Right lung (tissue), 2 donors: ENCODE measurements at regions not wholly inside any gene's neighbourhood (a gene's known extent, or its start where the extent isn't known, plus 50 kb on each side); places are given as distances from the start of the nearest gene placed in this dataset.
A peak's percentile ranks its signal among the peaks of the same experiment; 100 is the strongest.
"Not testable (repeated sequence)": the region's sequence is repeated elsewhere in the genome, so short reads cannot be mapped to it uniquely, and the experiment has no call there.

ENCODE experiments used
- DNase-seq, 2 donors: peaks; one replicate each; pipeline ENCODE4 v3.0.0-alpha.2; 2013

GRCh38 chr11:103730131-103730940 lies 306.1 kb upstream of the DDI1 start:
- no peak for DNase-seq

GRCh38 chr11:103731670-103732069 lies 304.8 kb upstream of the DDI1 start:
- DNase-seq, result no peak

- no peak for DNase-seq
Observed at GRCh38 chr11:103733889-103734288, 302.6 kb upstream of the DDI1 start.

- no peak for DNase-seq
Observed at GRCh38 chr11:103735497-103736032, 300.9 kb upstream of the DDI1 start.

GRCh38 chr11:103736315-103737036 lies 300.0 kb upstream of the DDI1 start:
- no peak for DNase-seq

- no peak for DNase-seq
Observed at GRCh38 chr11:103737037-103737622, 299.3 kb upstream of the DDI1 start.

- DNase-seq, result no peak
Observed at GRCh38 chr11:103737747-103738146, 298.7 kb upstream of the DDI1 start.

GRCh38 chr11:103739074-103739796 lies 297.2 kb upstream of the DDI1 start:
- not testable (repeated sequence) for DNase-seq

GRCh38 chr11:103744496-103745153 lies 291.8 kb upstream of the DDI1 start:
- no peak for DNase-seq

GRCh38 chr11:103749158-103749557 lies 287.3 kb upstream of the DDI1 start:
- no peak for DNase-seq

- no peak for DNase-seq
Observed at GRCh38 chr11:103768816-103769215, 267.6 kb upstream of the DDI1 start.

GRCh38 chr11:103773059-103773458 lies 263.4 kb upstream of the DDI1 start:
- DNase-seq, result no peak

GRCh38 chr11:103773537-103773936 lies 262.9 kb upstream of the DDI1 start:
- DNase-seq, result no peak

GRCh38 chr11:103779054-103779453 lies 257.4 kb upstream of the DDI1 start:
- no peak for DNase-seq

- DNase-seq, result peak; percentile 7 to 18
Observed at GRCh38 chr11:103789952-103790351, 246.5 kb upstream of the DDI1 start.

- DNase-seq, result no peak
Observed at GRCh38 chr11:103792981-103793468, 243.4 kb upstream of the DDI1 start.

- DNase-seq, result no peak
Observed at GRCh38 chr11:103794262-103794661, 242.2 kb upstream of the DDI1 start.

GRCh38 chr11:103798026-103798425 lies 238.4 kb upstream of the DDI1 start:
- DNase-seq, result no peak

- no peak for DNase-seq
Observed at GRCh38 chr11:103798446-103798845, 238.0 kb upstream of the DDI1 start.

GRCh38 chr11:103800406-103801114 lies 235.9 kb upstream of the DDI1 start:
- no peak for DNase-seq

- DNase-seq, result no peak
Observed at GRCh38 chr11:103803062-103803461, 233.4 kb upstream of the DDI1 start.
